Transverse colon (tissue), 3 donors: ENCODE measurements at regions not wholly inside any gene's neighbourhood (a gene's known extent, or its start where the extent isn't known, plus 50 kb on each side); places are given as distances from the start of the nearest gene placed in this dataset.

Experiments used
- POLR2A ChIP-seq: fragments of 450-650 bp; IDR thresholded peaks from one replicate; pipeline ENCODE4 v1.6.1; 2016; ENCODE audit warnings: antibody characterized with exemption, mild to moderate bottlenecking, moderate library complexity
- TF ChIP-seq, protein P1 (sequence below), 5 experiments: fragments of 200-600 bp in 3 of 5; fragments of 450-650 bp in 2 of 5; sonication (generic) in 3 of 5; IDR thresholded peaks; 1 replicate in 2 of 5; 2 replicates in 3 of 5; pipeline ENCODE4 v1.5.1; 2016 to 2017; ENCODE audit warnings: antibody characterized with exemption in 5 of 5, inconsistent platforms in 3 of 5, mild to moderate bottlenecking in 2 of 5, moderate library complexity in 1 of 5

DNA sequence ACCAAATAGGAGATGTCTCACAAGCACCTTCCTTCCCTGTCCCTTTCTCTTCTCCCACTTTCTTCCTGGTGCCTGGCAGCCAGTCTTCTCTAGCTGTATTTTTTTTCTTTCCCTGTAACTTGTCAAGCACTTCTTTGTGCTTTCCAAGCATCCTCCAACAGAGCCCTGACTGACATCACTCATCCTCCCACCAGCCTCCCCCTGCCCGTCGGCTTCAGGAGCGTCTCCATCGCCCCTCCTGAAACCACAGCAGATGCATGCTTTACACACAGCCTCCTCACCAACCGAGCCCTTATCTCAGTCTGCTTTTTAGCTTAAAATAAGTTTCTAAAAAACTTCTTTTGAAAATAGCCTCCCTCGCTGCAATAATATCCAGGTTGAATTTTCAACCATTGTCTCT is 268.7 kb upstream of the CDH5 start:
- TF ChIP-seq, protein P1, sequence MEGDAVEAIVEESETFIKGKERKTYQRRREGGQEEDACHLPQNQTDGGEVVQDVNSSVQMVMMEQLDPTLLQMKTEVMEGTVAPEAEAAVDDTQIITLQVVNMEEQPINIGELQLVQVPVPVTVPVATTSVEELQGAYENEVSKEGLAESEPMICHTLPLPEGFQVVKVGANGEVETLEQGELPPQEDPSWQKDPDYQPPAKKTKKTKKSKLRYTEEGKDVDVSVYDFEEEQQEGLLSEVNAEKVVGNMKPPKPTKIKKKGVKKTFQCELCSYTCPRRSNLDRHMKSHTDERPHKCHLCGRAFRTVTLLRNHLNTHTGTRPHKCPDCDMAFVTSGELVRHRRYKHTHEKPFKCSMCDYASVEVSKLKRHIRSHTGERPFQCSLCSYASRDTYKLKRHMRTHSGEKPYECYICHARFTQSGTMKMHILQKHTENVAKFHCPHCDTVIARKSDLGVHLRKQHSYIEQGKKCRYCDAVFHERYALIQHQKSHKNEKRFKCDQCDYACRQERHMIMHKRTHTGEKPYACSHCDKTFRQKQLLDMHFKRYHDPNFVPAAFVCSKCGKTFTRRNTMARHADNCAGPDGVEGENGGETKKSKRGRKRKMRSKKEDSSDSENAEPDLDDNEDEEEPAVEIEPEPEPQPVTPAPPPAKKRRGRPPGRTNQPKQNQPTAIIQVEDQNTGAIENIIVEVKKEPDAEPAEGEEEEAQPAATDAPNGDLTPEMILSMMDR (IDR thresholded peaks at IDR 0.05), result no peak
- no peak for TF ChIP-seq POLR2A
